COLO829 (cell line): ENCODE measurements at regions not wholly inside any gene's neighbourhood (a gene's known extent, or its start where the extent isn't known, plus 50 kb on each side); places are given as distances from the start of the nearest gene placed in this dataset.
"Not testable (repeated sequence)": the region's sequence is repeated elsewhere in the genome, so short reads cannot be mapped to it uniquely, and the experiment has no call there.

ENCODE experiments used
- DNase-seq: peaks from one replicate; pipeline ENCODE4 v3.0.0; 2012; ENCODE audit warnings: low spot score

- DNase-seq = peak; percentile 90
These were observed 141.4 kb downstream of the KCNRG start for GRCh38 chr13:50156561-50157127.

GRCh38 chr13:50158385-50159165 lies 143.3 kb downstream of the KCNRG start:
- no peak for DNase-seq

GRCh38 chr13:50159607-50160006 lies 144.4 kb downstream of the KCNRG start:
- no peak for DNase-seq

- no peak for DNase-seq
These were observed 145.8 kb downstream of the KCNRG start for GRCh38 chr13:50161052-50161451.

GRCh38 chr13:50162001-50162400 lies 146.8 kb downstream of the KCNRG start:
- DNase-seq = no peak

- no peak for DNase-seq
These were observed 147.3 kb downstream of the KCNRG start for GRCh38 chr13:50162567-50162966.

GRCh38 chr13:50167224-50167947 lies 152.1 kb downstream of the KCNRG start:
- DNase-seq = no peak

GRCh38 chr13:50167967-50168366 lies 152.7 kb downstream of the KCNRG start:
- DNase-seq = no peak

- peak; percentile 26 for DNase-seq
These were observed 153.5 kb downstream of the KCNRG start for GRCh38 chr13:50168786-50169185.

- no peak for DNase-seq
These were observed 155.3 kb downstream of the KCNRG start for GRCh38 chr13:50170447-50171037.

GRCh38 chr13:50171590-50172282 lies 156.5 kb downstream of the KCNRG start:
- DNase-seq = no peak

GRCh38 chr13:50173045-50173444 lies 157.8 kb downstream of the KCNRG start:
- DNase-seq = not testable (repeated sequence)

GRCh38 chr13:50174630-50175029 lies 159.4 kb downstream of the KCNRG start:
- DNase-seq = no peak

GRCh38 chr13:50179977-50180376 lies 164.7 kb downstream of the KCNRG start:
- no peak for DNase-seq

- DNase-seq = not testable (repeated sequence)
These were observed 170.8 kb downstream of the KCNRG start for GRCh38 chr13:50185769-50186763.

GRCh38 chr13:50187352-50188029 lies 172.2 kb downstream of the KCNRG start:
- no peak for DNase-seq

GRCh38 chr13:50188696-50189095 lies 173.5 kb downstream of the KCNRG start:
- no peak for DNase-seq

GRCh38 chr13:50189450-50189849 lies 174.2 kb downstream of the KCNRG start:
- DNase-seq = no peak

GRCh38 chr13:50191004-50191403 lies 175.8 kb downstream of the KCNRG start:
- peak; percentile 61 for DNase-seq

GRCh38 chr13:50192272-50192813 lies 177.1 kb downstream of the KCNRG start:
- no peak for DNase-seq
